SH-SY5Y (cell line): ENCODE measurements at regions not wholly inside any gene's neighbourhood (a gene's known extent, or its start where the extent isn't known, plus 50 kb on each side); places are given as distances from the start of the nearest gene placed in this dataset.
A peak's percentile ranks its signal among the peaks of the same experiment; 100 is the strongest.

ENCODE experiments used
- GATA2 ChIP-seq: IDR thresholded peaks from 2 replicates; pipeline ENCODE4 v1.6.1; 2011; ENCODE audit warnings: mild to moderate bottlenecking, low read depth, low read length
- GATA3 ChIP-seq: IDR thresholded peaks from 2 replicates; pipeline ENCODE4 v1.6.1; 2011; ENCODE audit warnings: low read depth, mild to moderate bottlenecking, low read length, moderate library complexity

DNA sequence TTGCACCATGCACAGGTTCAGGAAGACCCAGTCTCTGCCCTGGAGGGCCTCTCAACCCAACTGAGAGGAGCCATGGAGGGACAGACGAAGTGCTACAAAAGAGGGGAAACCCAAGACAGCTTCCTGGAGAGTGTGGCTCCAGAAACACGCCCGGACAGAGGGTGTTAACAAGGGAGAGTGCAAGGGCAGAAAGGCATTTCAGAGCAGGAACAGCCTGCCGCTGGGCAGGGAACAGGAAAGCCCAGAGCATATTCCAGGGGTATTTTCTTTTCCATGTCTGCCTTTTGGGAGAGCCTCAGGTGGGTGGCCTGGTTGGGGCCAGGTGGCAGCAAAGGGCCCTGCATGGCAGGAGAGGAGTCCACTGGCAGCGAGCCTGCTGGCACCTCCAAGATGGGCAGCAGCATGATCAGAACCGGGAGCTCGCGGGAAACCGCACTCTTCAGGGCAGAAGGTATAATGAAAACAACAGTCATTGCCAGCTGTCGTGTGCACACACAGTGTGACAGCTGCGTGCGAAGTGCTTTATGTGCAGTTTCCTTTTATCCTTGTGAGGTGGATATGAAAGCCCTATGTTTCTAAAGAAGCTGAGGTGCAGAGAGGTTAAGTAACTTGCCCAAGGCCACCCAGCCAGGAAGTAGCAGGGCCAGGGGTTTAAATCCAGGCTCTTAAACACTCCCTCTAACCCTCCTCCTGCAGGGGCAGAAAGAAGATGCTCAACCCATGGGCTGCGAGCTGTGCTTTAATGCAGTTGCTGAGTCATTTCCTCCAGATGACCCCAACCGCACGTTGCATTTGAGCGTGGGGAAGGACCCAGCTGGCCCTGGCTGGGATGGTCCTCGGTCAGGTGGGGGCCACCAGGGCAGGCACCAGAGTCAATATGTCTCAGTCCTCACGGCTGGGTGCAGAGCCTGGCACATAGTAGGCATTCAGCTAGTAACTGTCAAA is 128.6 kb downstream of the OAT start:
- TF ChIP-seq GATA2, result no peak
- TF ChIP-seq GATA3, result no peak

DNA sequence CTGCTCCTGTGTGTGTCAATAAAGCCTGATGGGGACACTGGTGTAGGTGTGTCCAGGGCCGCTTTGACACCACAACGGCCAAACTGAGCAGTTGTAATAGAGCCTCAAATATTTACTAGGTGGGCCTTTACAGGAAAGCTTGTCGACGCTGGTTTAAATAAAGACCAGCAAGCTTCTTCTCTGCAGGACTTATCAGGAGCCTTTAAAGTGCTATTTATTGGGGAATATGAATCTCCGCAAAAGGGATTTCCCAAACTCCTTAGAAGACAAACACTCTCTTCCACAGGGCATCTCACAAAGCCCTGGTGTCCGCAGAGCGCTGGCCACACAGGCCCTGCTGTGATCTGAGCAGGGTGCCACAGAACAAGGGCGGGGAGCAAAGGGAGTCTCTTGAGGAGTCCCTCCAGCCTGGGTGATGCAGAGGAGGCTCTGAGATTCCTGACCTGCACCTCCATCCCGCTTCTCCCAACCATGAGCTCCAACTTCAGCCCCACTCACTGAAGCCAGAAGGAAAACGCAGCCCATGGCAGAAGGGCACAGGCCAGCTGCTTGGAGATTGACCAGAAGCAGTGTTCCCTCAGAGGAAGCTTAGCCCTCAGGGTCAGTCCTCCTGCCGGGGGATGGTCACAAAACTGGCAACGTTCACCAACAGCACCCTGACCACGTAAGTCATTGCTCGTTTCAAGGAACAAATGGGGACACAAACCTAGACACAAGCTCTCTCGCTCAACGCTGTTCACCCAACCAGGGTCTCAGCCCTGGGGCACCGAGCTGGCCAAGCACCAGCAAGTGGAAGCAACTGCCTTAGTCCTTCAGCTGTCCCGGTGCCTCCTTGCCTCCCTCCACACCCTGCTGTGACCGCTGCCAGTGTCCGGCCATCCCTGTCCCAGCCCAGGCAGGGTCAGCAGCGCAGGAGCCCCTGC is 129.5 kb downstream of the OAT start:
- TF ChIP-seq GATA3, result no peak
- no peak for TF ChIP-seq GATA2

DNA sequence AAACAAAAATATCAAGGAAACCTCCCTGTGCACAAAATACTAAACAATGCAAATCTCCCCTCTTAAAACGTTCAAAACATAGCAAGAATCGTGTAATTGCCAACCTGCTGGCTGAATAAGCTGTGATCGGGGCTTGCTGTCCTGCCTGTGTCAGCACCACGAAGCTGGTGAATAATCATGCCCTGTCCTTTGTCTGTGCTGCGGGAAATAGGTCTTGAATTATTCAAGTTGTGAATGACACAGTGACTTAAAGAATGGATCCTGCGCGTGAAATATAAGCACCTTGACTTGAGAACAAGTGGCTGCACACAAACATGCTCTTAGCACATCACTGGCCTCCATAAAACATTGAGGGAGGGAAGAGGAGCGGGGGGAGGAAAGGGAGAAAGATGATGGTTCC is 130.2 kb downstream of the OAT start:
- TF ChIP-seq GATA2 (no peak), GATA3 (no peak)

DNA sequence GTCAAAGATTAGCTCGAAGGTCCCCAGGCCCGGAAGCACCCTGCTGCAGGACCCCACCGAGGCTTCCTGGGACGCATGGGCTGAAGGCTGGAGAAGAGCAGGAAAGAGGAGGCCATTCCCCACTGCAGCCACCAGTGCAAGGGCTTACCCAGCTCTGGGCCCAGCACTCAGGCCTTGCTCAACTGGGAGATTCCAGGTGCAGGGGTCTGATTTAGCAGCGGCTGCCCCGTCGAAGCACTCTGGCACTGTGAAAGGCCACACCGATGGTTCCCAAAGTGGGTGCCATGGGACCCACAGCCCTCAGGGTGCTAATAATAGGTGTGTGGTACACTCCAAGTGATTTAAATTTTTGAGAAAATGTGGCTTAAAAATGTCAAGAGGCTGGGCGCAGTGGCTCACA is 130.9 kb downstream of the OAT start:
- no peak for TF ChIP-seq GATA2

DNA sequence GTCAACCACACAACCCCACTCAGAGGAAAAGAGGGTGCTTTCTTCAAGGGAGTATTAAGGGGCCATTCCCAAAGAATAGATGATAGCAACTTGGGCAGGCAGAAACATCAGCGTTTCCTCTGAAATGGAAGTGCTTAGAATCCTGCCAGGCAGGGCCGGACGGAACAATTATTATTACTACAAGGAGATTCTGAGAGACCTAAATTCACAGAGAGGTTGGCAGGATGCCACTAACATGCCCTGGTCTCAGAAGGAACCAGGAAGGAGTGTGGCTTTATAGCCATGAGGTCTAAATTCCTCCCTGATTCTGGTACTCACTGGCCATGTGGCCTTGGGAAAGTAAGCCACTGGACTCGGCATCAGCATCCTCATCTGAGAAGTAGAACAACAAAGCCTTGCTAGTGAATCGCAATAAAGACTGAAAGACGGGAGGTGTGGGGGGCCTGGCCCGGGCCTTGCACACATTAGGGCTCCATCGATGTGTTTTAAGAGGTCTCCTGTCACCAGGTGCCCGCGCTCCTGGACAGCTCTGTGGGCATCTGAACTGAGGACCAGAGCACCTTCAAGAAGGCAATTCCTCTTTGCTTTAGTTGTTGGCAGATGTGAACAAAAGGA is 131.5 kb downstream of the OAT start:
- no peak for TF ChIP-seq GATA3
- TF ChIP-seq GATA2, result no peak

DNA sequence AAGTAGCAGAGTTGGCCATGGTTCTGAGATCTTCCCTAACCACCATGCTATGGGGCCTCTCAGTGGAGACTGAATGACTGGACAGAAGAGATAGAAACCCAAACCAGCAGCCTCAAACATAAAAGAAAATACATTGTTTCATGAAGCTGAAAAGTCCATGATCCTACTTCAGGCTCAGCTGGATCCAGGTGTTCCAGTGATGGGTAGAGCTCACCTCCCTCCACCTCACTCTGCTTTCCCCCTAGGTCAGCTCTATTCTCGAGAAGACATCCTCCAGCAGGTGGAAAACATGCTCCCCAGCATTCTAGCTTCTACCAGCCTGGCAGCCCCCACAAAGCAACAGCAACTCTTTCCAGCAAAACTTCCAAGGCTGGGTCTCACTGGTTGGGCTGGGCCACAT is 132.1 kb downstream of the OAT start:
- TF ChIP-seq GATA3 (no peak), GATA2 (no peak)

DNA sequence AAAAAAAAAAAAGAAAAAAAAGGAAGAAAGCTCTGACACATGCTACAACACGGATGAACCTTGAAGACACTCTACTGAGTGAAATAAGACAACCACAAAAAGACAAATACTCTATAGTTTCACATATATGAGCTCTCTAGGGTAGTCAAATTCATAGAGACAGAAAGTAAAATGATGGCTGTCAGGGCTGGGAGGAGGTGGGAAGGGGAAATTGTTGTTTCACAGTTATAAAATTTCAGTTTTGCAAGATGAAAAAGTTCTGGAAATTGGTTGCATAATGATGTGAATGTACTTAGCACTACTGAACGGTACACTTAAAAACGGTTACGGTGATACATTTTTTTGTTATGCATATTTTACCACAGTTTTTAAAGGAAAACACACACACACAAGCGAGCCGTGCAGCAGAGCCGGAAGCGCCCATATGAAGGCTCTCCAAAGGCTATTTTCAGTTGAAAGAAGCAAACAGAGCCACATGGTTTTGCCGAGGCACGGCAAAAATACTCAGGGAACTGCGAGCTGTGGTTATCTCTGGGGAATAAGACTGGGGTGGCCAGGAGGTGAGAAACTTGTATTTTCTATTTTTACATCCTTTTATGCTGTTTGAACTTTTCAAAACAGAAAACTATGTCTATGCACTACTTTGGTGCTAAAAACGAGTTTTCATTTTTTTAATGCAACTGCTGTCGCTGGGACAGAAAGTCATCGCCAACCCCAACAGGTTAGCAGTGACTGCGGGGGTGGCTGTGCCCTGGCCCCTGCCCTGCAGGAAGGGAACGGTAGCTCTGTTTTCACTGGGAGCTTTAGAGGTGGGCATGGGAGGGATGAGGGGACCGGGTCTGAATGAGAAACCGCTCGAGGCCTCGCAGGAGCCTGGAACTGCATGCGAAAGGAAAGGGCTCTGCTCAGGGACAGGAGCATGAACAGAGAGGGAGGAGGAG is 132.9 kb downstream of the OAT start:
- TF ChIP-seq GATA2, result no peak
- no peak for TF ChIP-seq GATA3

DNA sequence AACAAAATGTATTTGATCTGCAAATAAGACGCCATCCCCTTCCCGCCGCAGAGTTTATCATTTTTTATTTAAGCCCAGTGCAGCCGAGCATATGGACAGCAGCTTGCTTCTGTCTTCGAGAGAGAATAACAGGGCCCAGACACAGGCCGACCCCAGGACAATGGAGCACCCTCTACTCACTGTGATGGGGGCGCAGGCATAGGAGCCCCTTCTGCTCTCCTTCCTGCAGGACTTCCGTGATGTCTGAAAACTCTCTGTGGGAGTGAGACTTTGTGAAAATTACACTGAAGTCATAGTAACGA is 134.8 kb downstream of the OAT start:
- no peak for TF ChIP-seq GATA2
- 0 out of 2 replicates have a peak, but pooled peaks have one; percentile 29 for TF ChIP-seq GATA3

DNA sequence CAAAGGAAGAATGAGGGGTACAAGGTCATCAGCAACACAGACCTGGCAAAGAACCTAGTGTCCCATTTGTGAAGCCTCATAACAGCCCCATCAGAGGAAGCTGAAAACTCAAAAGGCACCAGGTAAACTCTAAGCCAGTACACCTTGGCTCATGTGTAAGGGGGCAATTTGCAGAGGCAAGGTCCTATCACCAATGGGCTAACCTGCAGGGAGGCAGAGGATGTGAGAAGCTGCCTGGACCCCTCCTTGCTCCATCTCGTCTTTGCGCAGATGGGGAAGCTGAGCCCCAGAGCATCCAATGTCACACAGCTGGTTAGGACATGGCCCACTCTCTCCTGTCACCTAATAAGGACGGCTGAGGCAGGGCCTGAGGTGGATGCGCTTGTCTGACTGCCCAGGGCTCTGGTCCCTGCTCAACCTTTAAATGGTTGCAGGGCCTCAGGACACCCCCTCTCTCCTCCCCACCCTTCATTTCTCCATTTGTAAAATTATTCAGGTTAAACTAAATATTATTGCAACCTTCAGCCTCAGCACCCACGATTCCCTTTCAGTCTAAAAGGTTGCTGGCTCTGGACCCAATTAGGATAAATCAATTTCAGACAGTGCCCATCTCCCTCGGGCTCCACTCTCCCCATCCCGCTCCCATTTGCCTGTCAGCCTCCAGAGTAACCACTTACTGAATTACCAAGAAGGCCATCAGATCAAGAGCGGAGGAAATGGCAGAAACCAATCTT is 135.3 kb downstream of the OAT start:
- TF ChIP-seq GATA3, result no peak; the same call in 1 of the 2 replicates
- TF ChIP-seq GATA2, result peak; percentile 63

DNA sequence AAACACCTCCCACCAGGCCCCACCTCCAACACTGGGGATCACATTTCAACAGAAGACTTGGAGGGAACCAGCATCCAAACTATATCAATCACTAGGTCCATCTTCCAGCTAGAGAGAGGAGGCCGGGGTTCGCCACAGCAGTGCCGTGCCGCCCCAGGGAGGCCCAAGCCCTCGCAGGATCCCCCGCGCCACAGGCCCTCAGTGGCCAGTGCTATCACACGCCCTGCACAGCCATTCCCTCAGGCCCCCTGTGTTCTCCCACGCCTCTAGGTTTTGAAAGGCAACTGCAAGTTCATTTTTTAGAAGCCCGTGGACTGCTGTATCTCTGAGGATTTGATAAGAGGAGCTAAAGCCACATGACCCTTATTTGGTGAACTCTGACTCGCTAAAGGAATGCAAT is 136.4 kb downstream of the OAT start:
- TF ChIP-seq GATA2, result no peak
- no peak for TF ChIP-seq GATA3

DNA sequence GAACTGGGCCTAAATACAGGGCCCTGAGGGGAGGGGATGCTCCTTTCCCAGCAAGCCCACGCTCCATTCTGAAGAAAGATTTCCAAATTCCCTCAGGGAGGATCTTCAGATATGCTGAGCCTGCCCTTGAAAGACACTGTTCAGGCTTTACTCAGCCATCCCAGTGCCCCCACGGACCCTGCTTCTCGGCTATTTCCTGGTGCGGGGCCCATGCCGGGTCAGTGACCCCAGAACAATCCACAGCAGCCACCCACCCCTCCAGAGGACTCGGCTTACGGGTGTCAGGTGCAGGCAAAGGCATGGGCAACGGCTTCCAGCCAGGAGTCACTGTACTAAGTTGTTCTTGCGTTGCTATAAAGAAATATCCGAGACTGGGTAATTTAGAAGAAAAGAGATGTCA is 137.1 kb downstream of the OAT start:
- TF ChIP-seq GATA2 (no peak), GATA3 (no peak)

DNA sequence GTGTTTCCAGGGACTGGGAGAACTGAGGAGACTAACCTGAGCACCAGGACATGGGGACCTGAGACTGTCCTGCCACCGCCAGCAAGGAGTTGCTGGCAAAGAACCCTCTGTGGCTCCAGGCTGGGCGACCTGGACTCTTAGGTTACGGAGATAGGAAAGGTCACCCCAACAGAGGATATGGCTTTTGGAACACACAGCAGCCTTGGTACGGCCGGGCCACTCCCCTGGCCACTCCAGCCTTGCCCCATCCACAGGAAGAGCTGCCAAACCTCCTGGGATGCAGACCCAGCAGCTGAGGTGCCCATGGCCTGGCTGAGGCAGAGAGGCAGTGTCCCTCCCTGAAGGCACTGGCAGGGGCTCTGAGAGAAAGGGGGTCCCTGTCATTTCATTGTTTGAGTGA is 137.8 kb downstream of the OAT start:
- TF ChIP-seq GATA3 (no peak), GATA2 (no peak)

DNA sequence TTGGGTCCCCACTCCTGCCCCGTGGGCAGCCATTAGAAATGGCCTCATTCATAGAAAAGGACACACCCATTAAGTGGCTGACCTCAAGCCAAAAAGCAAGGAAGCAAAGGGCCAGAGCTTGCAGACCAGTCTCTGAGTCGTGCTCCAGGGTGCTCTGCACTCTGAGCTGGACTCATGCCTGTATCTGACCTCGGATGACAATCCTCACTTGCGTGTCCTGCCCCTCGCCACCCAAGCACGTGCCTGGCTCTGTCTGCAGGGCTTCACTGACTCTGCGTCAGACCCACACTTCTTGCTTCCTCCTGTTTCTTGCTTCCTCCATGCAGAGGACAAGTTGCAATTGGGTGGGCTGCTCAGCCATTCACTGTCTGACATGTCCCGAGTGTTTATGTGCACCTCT is 138.8 kb downstream of the OAT start:
- TF ChIP-seq GATA3 (no peak), GATA2 (no peak)
